PC-9 (cell line): ENCODE measurements at regions not wholly inside any gene's neighbourhood (a gene's known extent, or its start where the extent isn't known, plus 50 kb on each side); places are given as distances from the start of the nearest gene placed in this dataset.

Experiments used
- BruUV-seq: library from RNA; stranded (reverse); fragments of 400-500 nt; replicated peaks from 2 replicates; lab custom pipeline; 2021; lab: Mats Ljungman, UMichigan
- CTCF ChIA-PET: fragments of 300-600 bp; sonication (Branson Sonifier 250); formaldehyde crosslinking; loops from one replicate; lab custom pipeline; 2022; ENCODE audit warnings: antibody characterized with exemption; lab: Charles Lee
- POLR2A ChIA-PET: fragments of 300-600 bp; sonication (Branson Sonifier 250); formaldehyde crosslinking; loops from one replicate; lab custom pipeline; 2022; ENCODE audit warnings: antibody characterized with exemption; ENCODE audit not compliant: unreplicated experiment; lab: Charles Lee
- DNase-seq, 2 experiments: peaks; one replicate each; pipeline versions ENCODE4 v3.0.0 to v3.0.0-alpha.2; 2015 to 2022; ENCODE audit warnings: mixed read lengths in 1 of 2
- H2AFZ ChIP-seq: fragments of 200-600 bp; sonication (generic); 2 replicates; pipeline ENCODE4 v1.8.1; 2017; ENCODE audit warnings: antibody characterized with exemption
- H3F3A ChIP-seq: fragments of 200-600 bp; sonication (generic); 2 replicates; pipeline ENCODE4 v1.8.1; 2017; ENCODE audit warnings: antibody characterized with exemption, mild to moderate bottlenecking, low read depth; ENCODE audit not compliant: insufficient read depth
- H3K27ac ChIP-seq: fragments of 200-600 bp; sonication (generic); 2 replicates; pipeline ENCODE4 v1.6.1; 2016; ENCODE audit warnings: mixed run types
- H3K27me3 ChIP-seq: fragments of 200-600 bp; sonication (generic); 2 replicates; pipeline ENCODE4 v1.6.1; 2016; ENCODE audit warnings: low read depth, mixed run types; ENCODE audit not compliant: insufficient read depth
- H3K36me3 ChIP-seq: fragments of 200-600 bp; sonication (generic); 2 replicates; pipeline ENCODE4 v1.6.1; 2016; ENCODE audit warnings: low read depth, mixed run types
- H3K4me1 ChIP-seq: fragments of 200-600 bp; sonication (generic); replicated peaks from 2 replicates; pipeline ENCODE4 v1.6.1; 2016; ENCODE audit warnings: mixed run types; ENCODE audit not compliant: insufficient read depth
- H3K4me2 ChIP-seq: fragments of 200-600 bp; sonication (generic); 2 replicates; pipeline ENCODE4 v1.6.1; 2017; ENCODE audit warnings: mixed run types
- H3K4me3 ChIP-seq: fragments of 200-600 bp; sonication (generic); 2 replicates; pipeline ENCODE4 v1.6.1; 2016; ENCODE audit warnings: mixed run types
- H3K79me2 ChIP-seq: fragments of 200-600 bp; sonication (generic); 2 replicates; pipeline ENCODE4 v1.6.1; 2017; ENCODE audit warnings: low read depth, mixed run types
- H3K9me2 ChIP-seq: fragments of 200-600 bp; sonication (generic); 2 replicates; pipeline ENCODE4 v1.8.1; 2017; ENCODE audit warnings: mild to moderate bottlenecking; ENCODE audit not compliant: insufficient read depth
- H3K9me3 ChIP-seq: fragments of 200-600 bp; sonication (generic); 2 replicates; pipeline ENCODE4 v1.8.1; 2016; ENCODE audit warnings: low read depth; ENCODE audit not compliant: insufficient read depth
- H4K20me1 ChIP-seq: fragments of 200-600 bp; sonication (generic); 2 replicates; pipeline ENCODE4 v1.8.1; 2017; ENCODE audit not compliant: insufficient read depth
- EZH2 ChIP-seq: fragments of 200-600 bp; sonication (generic); IDR thresholded peaks from 2 replicates; pipeline ENCODE4 v1.8.0; 2017; ENCODE audit warnings: antibody characterized with exemption, low read depth
- intact Hi-C: fragments of 100-400 bp; cut with micrococcal nuclease; formaldehyde crosslinking; loops from one replicate; pipeline ENCODE4 v1.10.0; 2022; ENCODE audit not compliant: unreplicated experiment
- TF ChIP-seq, protein P1 (sequence below): fragments of 200-600 bp; sonication (generic); conservative IDR thresholded peaks from 2 replicates; pipeline ENCODE4 v1.6.1; 2017; ENCODE audit warnings: mixed run types, antibody characterized with exemption, mild to moderate bottlenecking, moderate library complexity

GRCh38 chr1:221141606-221142285, 262.5 kb downstream of the HLX start:
- Histone ChIP-seq H3K4me3 (no peak overlapping the region), H4K20me1 (no peaks in the 10 kb centered on the region), H3K36me3 (no peaks in the 10 kb centered on the region), H3K4me2 (no peak overlapping the region), H3K27ac (no peak overlapping the region), H3K4me1 (no peaks in the 10 kb centered on the region), H2AFZ (no peak overlapping the region), H3K27me3 (no peaks in the 10 kb centered on the region), H3K9me2 (peaks cover 4% of the 10 kb centered on the region; the same call in 1 of the 2 replicates), H3K9me3 (no peaks in the 10 kb centered on the region), H3F3A (no peaks in the 10 kb centered on the region), H3K79me2 (no peaks in the 10 kb centered on the region)
- ChIA-PET CTCF (no interaction called here), POLR2A (no interaction called here)
- intact Hi-C loops, result no loop called here
- DNase-seq, result no peak
- TF ChIP-seq, protein P1, sequence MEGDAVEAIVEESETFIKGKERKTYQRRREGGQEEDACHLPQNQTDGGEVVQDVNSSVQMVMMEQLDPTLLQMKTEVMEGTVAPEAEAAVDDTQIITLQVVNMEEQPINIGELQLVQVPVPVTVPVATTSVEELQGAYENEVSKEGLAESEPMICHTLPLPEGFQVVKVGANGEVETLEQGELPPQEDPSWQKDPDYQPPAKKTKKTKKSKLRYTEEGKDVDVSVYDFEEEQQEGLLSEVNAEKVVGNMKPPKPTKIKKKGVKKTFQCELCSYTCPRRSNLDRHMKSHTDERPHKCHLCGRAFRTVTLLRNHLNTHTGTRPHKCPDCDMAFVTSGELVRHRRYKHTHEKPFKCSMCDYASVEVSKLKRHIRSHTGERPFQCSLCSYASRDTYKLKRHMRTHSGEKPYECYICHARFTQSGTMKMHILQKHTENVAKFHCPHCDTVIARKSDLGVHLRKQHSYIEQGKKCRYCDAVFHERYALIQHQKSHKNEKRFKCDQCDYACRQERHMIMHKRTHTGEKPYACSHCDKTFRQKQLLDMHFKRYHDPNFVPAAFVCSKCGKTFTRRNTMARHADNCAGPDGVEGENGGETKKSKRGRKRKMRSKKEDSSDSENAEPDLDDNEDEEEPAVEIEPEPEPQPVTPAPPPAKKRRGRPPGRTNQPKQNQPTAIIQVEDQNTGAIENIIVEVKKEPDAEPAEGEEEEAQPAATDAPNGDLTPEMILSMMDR, result no peak
- TF ChIP-seq EZH2, result no peak
- BruUV-seq, result no TSS peak

DNA sequence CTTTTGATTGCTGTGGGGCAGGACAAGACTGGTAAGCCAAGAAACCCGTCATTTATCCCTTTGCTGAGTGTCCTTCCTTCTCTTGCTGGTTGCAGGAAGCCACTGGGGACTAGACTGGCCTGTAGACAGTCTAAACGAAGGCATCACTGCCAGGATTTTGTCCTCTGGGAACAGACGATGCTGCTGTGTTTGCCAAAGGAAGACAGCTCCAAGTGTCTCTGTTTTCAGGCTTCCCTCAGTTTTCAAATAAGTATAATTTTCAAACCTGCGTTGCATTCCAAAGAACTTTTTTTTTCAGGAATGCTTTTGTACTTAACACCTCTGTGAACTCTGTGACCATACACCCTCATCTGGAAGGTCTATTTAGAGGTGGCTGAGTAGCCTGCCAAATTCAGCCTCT, 269.4 kb downstream of the HLX start:
- no peak overlapping the region for H2AFZ ChIP-seq
- H3K27ac ChIP-seq, result no peak overlapping the region
- no peak overlapping the region for H3K4me2 ChIP-seq
- no TSS peak for BruUV-seq
- ChIA-PET POLR2A (interaction anchor here (0.7 kb wide), 1 partner anchor 403 kb away, joined by 14 read pairs; no protein-coding TSS in a partner anchor), CTCF (no interaction called here)
- H4K20me1 ChIP-seq, result no peaks in the 10 kb centered on the region
- no peaks in the 10 kb centered on the region for H3F3A ChIP-seq
- H3K36me3 ChIP-seq, result no peaks in the 10 kb centered on the region
- intact Hi-C loops, result no loop called here
- no peaks in the 10 kb centered on the region for H3K27me3 ChIP-seq
- H3K9me2 ChIP-seq, result peaks cover 4% of the 10 kb centered on the region; the same call in 1 of the 2 replicates
- H3K9me3 ChIP-seq, result no peaks in the 10 kb centered on the region
- no peak for DNase-seq
- no peak for TF ChIP-seq EZH2
- TF ChIP-seq, protein P1, result no peak
- no peak overlapping the region for H3K4me3 ChIP-seq
- H3K79me2 ChIP-seq, result no peaks in the 10 kb centered on the region
- no peaks in the 10 kb centered on the region for H3K4me1 ChIP-seq

DNA sequence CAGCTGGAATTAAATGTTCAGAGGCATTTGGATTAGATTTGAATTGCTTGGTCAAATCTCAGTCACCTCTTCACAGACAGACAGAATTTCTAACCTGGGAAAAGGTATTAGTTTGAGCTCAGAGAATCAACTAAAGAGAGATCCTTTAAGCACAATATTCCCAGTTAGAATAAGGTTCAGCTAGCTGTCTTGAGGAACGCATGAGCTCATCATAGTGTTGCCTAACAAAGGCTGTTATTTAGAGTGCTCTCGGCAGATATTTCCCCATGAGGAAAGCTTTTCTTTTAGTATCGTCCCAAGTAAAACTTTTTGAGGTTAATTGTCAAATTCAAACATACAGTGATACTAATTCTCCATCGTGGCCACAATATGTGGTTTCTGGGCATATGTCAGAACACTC, 269.9 kb downstream of the HLX start:
- no peaks in the 10 kb centered on the region for H3K4me1 ChIP-seq
- H3K27me3 ChIP-seq, result no peaks in the 10 kb centered on the region
- H3K36me3 ChIP-seq, result no peaks in the 10 kb centered on the region
- no peak overlapping the region for H3K27ac ChIP-seq
- no peaks in the 10 kb centered on the region for H3F3A ChIP-seq
- H3K79me2 ChIP-seq, result no peaks in the 10 kb centered on the region
- no peaks in the 10 kb centered on the region for H4K20me1 ChIP-seq
- H2AFZ ChIP-seq, result no peak overlapping the region
- intact Hi-C loops, result no loop called here
- H3K4me3 ChIP-seq, result no peak overlapping the region
- ChIA-PET POLR2A (interaction anchor here (0.7 kb wide), 1 partner anchor 404 kb away, joined by 14 read pairs; no protein-coding TSS in a partner anchor), CTCF (no interaction called here)
- BruUV-seq, result no TSS peak
- H3K9me3 ChIP-seq, result no peaks in the 10 kb centered on the region
- DNase-seq, result no peak
- peaks cover 4% of the 10 kb centered on the region; the same call in 1 of the 2 replicates for H3K9me2 ChIP-seq
- TF ChIP-seq, protein P1, result no peak
- no peak for TF ChIP-seq EZH2
- H3K4me2 ChIP-seq, result no peak overlapping the region
